ENCODE measurements at regions not wholly inside any gene's neighbourhood (a gene's known extent, or its start where the extent isn't known, plus 50 kb on each side); places are given as distances from the start of the nearest gene placed in this dataset.
"Not testable (repeated sequence)": the region's sequence is repeated elsewhere in the genome, so short reads cannot be mapped to it uniquely, and the experiment has no call there.

GRCh38 chr12:89787763-89788162 is 79.1 kb upstream of the ATP2B1 start:
- DNase-seq, result no peak

GRCh38 chr12:89786177-89786810 is 77.7 kb upstream of the ATP2B1 start:
- no peak for DNase-seq

GRCh38 chr12:89783359-89784060 is 74.9 kb upstream of the ATP2B1 start:
- DNase-seq, result no peak

GRCh38 chr12:89782807-89783206 is 74.2 kb upstream of the ATP2B1 start:
- DNase-seq, result no peak

GRCh38 chr12:89781946-89782550 is 73.4 kb upstream of the ATP2B1 start:
- DNase-seq, result no peak

GRCh38 chr12:89781156-89781555 is 72.5 kb upstream of the ATP2B1 start:
- no peak for DNase-seq

- DNase-seq, result no peak
Measured at GRCh38 chr12:89779090-89779489, 70.5 kb upstream of the ATP2B1 start.

GRCh38 chr12:89777733-89778379 is 69.2 kb upstream of the ATP2B1 start:
- DNase-seq, result no peak

GRCh38 chr12:89775986-89776365 is 67.3 kb upstream of the ATP2B1 start:
- DNase-seq, result no peak

- no peak for DNase-seq
Measured at GRCh38 chr12:89775063-89775985, 66.7 kb upstream of the ATP2B1 start.

GRCh38 chr12:89774645-89775044 is 66.0 kb upstream of the ATP2B1 start:
- DNase-seq, result no peak

- DNase-seq, result no peak
Measured at GRCh38 chr12:89770391-89770790, 61.8 kb upstream of the ATP2B1 start.

- DNase-seq, result no peak
Measured at GRCh38 chr12:89769483-89769818, 60.8 kb upstream of the ATP2B1 start.

GRCh38 chr12:89768586-89769482 is 60.2 kb upstream of the ATP2B1 start:
- no peak for DNase-seq

GRCh38 chr12:89765959-89766824 is 57.6 kb upstream of the ATP2B1 start:
- DNase-seq, result no peak

- not testable (repeated sequence) for DNase-seq
Measured at GRCh38 chr12:89764164-89764563, 55.5 kb upstream of the ATP2B1 start.

- DNase-seq, result no peak
Measured at GRCh38 chr12:89762498-89763170, 54.0 kb upstream of the ATP2B1 start.

GRCh38 chr12:89760783-89761182 is 52.1 kb upstream of the ATP2B1 start:
- no peak for DNase-seq
